ENCODE measurements at regions not wholly inside any gene's neighbourhood (a gene's known extent, or its start where the extent isn't known, plus 50 kb on each side); places are given as distances from the start of the nearest gene placed in this dataset.

DNA sequence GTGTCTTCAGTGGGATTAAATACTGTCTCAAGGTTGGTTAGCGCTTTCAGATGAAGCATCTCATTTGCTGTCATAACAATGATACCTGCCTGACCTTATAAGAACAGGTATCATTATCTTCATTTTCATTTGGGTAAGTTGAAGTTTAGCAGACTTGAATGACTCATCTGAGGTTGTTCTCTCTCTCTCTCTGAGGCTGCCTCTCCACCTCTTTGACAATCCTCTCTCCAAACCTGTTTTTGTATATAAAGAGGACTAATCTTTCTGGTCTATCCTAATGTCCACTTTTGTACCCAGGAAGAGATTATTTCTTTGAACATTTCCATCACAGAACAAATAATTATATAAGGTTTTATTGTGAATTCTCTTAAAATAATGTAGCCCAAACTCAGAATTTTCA, 291.4 kb downstream of the KLF6 start:
- no peak overlapping the region for H3K27ac ChIP-seq
- no peak for TF ChIP-seq CTCF (IDR thresholded peaks at IDR 0.05)
- TF ChIP-seq ZFX (IDR thresholded peaks at IDR 0.05; ENCODE audit: borderline replicate concordance), result no peak

GRCh38 chr10:3491571-3491970, 293.4 kb downstream of the KLF6 start:
- no peak overlapping the region for H3K27ac ChIP-seq
- TF ChIP-seq CTCF (IDR thresholded peaks at IDR 0.05) (no peak), ZFX (IDR thresholded peaks at IDR 0.05; ENCODE audit: borderline replicate concordance) (no peak)

GRCh38 chr10:3487228-3487627, 297.8 kb downstream of the KLF6 start:
- no peak overlapping the region for H3K27ac ChIP-seq
- TF ChIP-seq CTCF (IDR thresholded peaks at IDR 0.05), result no peak
- no peak for TF ChIP-seq ZFX (IDR thresholded peaks at IDR 0.05; ENCODE audit: borderline replicate concordance)

GRCh38 chr10:3486346-3487065, 298.5 kb downstream of the KLF6 start:
- no peak for TF ChIP-seq CTCF (IDR thresholded peaks at IDR 0.05)
- no peak for TF ChIP-seq ZFX (IDR thresholded peaks at IDR 0.05; ENCODE audit: borderline replicate concordance)
- no peak overlapping the region for H3K27ac ChIP-seq

- TF ChIP-seq CTCF (IDR thresholded peaks at IDR 0.05), result no peak
- H3K27ac ChIP-seq, result no peak overlapping the region
These were observed 299.8 kb downstream of the KLF6 start for GRCh38 chr10:3485057-3485686.

DNA sequence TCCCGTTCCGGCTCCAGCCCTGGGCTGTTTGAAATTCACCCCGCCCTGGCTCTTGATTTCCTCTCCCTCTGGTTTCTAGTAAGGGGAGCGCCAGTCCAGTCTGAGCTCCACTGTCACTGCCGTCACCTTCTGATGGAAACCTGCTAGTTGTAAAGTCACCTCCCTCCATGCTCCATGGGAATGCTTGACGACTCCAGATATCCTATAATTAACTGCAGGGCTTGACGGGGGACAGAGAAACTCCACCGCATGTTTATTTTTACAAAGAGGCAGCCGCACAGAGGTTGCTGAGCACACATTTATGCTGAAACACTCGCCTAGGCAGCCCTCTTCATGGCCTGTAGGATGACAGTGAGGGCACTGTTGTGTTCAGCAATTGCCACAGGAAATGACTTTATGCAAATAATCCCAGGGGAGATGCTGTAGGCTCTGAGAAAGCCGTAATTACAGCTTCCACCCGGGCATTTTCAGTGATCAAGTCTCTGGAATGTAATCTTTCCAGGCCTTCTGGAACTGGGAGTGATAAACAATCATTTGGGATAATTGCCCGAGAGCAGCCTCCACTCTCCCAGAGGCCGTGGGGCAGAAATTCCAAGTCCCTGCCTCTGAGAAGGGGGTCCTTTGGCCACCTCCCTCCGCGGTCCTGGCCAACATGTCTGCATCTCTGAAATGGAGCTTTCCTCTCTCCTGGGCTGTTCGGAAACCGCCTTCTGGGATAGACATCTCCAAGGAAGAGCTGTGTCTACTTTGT, 300.5 kb downstream of the KLF6 start:
- no peak for TF ChIP-seq ZFX (IDR thresholded peaks at IDR 0.05; ENCODE audit: borderline replicate concordance)
- no peak for TF ChIP-seq CTCF (IDR thresholded peaks at IDR 0.05)
- H3K27ac ChIP-seq, result no peak overlapping the region

Measured in 22Rv1 (cell line).